OCI-LY3 (cell line): ENCODE measurements at regions not wholly inside any gene's neighbourhood (a gene's known extent, or its start where the extent isn't known, plus 50 kb on each side); places are given as distances from the start of the nearest gene placed in this dataset.
"Not testable (repeated sequence)": the region's sequence is repeated elsewhere in the genome, so short reads cannot be mapped to it uniquely, and the experiment has no call there.

Experiments used
- H2AFZ ChIP-seq: fragments of 200-600, 300-600 bp; shearing (Covaris generic); 2 replicates; pipeline ENCODE4 v1.6.0; 2014; ENCODE audit warnings: antibody characterized with exemption, low read depth, low read length
- H3K27ac ChIP-seq: fragments of 200-600, 300-600 bp; sonication (generic); 2 replicates; pipeline ENCODE4 v1.5.1; 2014; ENCODE audit warnings: mild to moderate bottlenecking, low read length, moderate library complexity, mixed read lengths
- H3K27me3 ChIP-seq: fragments of 200-600, 300-600 bp; sonication (generic); 2 replicates; pipeline ENCODE4 v1.6.1; 2014; ENCODE audit warnings: low read depth, low read length, mixed read lengths
- H3K36me3 ChIP-seq: fragments of 200-600, 300-600 bp; sonication (generic); replicated peaks from 2 replicates; pipeline ENCODE3; 2014; ENCODE audit warnings: low read depth, low read length, mixed read lengths
- H3K4me1 ChIP-seq: fragments of 300-600, 200-600 bp; sonication (generic); 2 replicates; pipeline ENCODE4 v1.6.1; 2014; ENCODE audit warnings: low read length, mixed read lengths
- H3K4me2 ChIP-seq: fragments of 200-600, 300-600 bp; sonication (generic); 2 replicates; pipeline ENCODE4 v1.6.1; 2014; ENCODE audit warnings: low read length, mixed read lengths
- H3K4me3 ChIP-seq: fragments of 300-600, 200-600 bp; sonication (generic); 2 replicates; pipeline ENCODE4 v1.5.1; 2014; ENCODE audit warnings: antibody characterized with exemption, mild to moderate bottlenecking, low read length, moderate library complexity
- H3K79me2 ChIP-seq: fragments of 300-600, 200-600 bp; shearing (Covaris generic); 2 replicates; pipeline ENCODE4 v1.6.1; 2014; ENCODE audit warnings: mild to moderate bottlenecking, low read length, mixed read lengths
- H3K9ac ChIP-seq: fragments of 300-600, 200-600 bp; shearing (Covaris generic); 2 replicates; pipeline ENCODE4 v1.6.0; 2014; ENCODE audit warnings: mild to moderate bottlenecking, low read length, moderate library complexity
- H3K9me3 ChIP-seq: fragments of 200-600, 300-600 bp; shearing (Covaris generic); 2 replicates; pipeline ENCODE4 v1.6.1; 2014; ENCODE audit warnings: low read length, mixed read lengths; ENCODE audit not compliant: insufficient read depth
- H4K20me1 ChIP-seq: fragments of 200-600, 300-600 bp; sonication (generic); 2 replicates; pipeline ENCODE4 v1.6.1; 2016; ENCODE audit warnings: low read length, mixed read lengths; ENCODE audit not compliant: insufficient read depth
- EZH2phosphoT487 ChIP-seq: fragments of 200-600 bp; shearing (Covaris generic); IDR thresholded peaks from 2 replicates; pipeline ENCODE4 v1.6.1; 2018; ENCODE audit warnings: antibody characterized with exemption, mixed run types, low read depth
- TF ChIP-seq, protein P1 (sequence below): fragments of 200-600, 300-600 bp; sonication (generic); IDR thresholded peaks from 2 replicates; pipeline ENCODE4 v1.5.1; 2014; ENCODE audit warnings: antibody characterized with exemption, low read length, low read depth

GRCh38 chr6:153357391-153357790, 226.3 kb upstream of the RGS17 start:
- no peak overlapping the region for H3K27ac ChIP-seq
- no peaks in the 10 kb centered on the region for H3K36me3 ChIP-seq
- H3K4me1 ChIP-seq: no peaks in the 10 kb centered on the region
- H3K9ac ChIP-seq: no peak overlapping the region
- H3K4me2 ChIP-seq: no peak overlapping the region
- H3K27me3 ChIP-seq: no peaks in the 10 kb centered on the region
- H3K79me2 ChIP-seq: no peaks in the 10 kb centered on the region
- H3K4me3 ChIP-seq: no peak overlapping the region
- no peaks in the 10 kb centered on the region for H4K20me1 ChIP-seq
- TF ChIP-seq, protein P1, sequence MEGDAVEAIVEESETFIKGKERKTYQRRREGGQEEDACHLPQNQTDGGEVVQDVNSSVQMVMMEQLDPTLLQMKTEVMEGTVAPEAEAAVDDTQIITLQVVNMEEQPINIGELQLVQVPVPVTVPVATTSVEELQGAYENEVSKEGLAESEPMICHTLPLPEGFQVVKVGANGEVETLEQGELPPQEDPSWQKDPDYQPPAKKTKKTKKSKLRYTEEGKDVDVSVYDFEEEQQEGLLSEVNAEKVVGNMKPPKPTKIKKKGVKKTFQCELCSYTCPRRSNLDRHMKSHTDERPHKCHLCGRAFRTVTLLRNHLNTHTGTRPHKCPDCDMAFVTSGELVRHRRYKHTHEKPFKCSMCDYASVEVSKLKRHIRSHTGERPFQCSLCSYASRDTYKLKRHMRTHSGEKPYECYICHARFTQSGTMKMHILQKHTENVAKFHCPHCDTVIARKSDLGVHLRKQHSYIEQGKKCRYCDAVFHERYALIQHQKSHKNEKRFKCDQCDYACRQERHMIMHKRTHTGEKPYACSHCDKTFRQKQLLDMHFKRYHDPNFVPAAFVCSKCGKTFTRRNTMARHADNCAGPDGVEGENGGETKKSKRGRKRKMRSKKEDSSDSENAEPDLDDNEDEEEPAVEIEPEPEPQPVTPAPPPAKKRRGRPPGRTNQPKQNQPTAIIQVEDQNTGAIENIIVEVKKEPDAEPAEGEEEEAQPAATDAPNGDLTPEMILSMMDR: no peak
- TF ChIP-seq EZH2phosphoT487: no peak
- H3K9me3 ChIP-seq: no peaks in the 10 kb centered on the region
- no peak overlapping the region for H2AFZ ChIP-seq

DNA sequence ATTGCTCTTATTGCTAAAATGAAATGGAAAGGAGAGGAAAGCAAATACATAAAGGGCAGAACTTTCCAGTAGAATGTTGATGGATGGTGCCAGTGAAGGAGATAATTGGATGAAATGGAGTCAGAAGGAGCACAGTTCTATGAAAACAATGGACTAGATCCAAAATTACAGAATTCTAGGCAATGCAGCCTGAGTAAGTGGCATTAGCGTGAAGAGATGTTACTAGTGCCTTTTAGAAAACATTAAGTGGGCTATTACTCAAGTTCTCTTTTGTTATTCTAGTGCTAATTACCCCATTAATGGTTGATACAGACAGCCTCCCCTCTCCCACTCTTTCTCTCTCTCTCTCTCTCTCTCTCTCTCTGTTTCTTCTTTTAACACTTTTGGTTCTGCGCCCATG, 209.5 kb upstream of the RGS17 start:
- no peaks in the 10 kb centered on the region for H3K79me2 ChIP-seq
- H3K9ac ChIP-seq: no peak overlapping the region
- no peaks in the 10 kb centered on the region for H4K20me1 ChIP-seq
- H3K36me3 ChIP-seq: no peaks in the 10 kb centered on the region
- H3K27me3 ChIP-seq: no peaks in the 10 kb centered on the region
- no peak for TF ChIP-seq EZH2phosphoT487
- TF ChIP-seq, protein P1: no peak
- no peak overlapping the region for H3K4me2 ChIP-seq
- no peak overlapping the region for H2AFZ ChIP-seq
- no peak overlapping the region for H3K27ac ChIP-seq
- no peaks in the 10 kb centered on the region for H3K9me3 ChIP-seq
- H3K4me3 ChIP-seq: no peak overlapping the region
- no peaks in the 10 kb centered on the region for H3K4me1 ChIP-seq

- Histone ChIP-seq H4K20me1 (no peaks in the 10 kb centered on the region), H3K9ac (no peak overlapping the region), H3K27me3 (no peaks in the 10 kb centered on the region), H3K4me1 (no peaks in the 10 kb centered on the region), H3K4me2 (no peak overlapping the region), H3K36me3 (no peaks in the 10 kb centered on the region), H3K27ac (no peak overlapping the region), H3K9me3 (no peaks in the 10 kb centered on the region), H2AFZ (no peak overlapping the region), H3K4me3 (no peak overlapping the region), H3K79me2 (no peaks in the 10 kb centered on the region)
- TF ChIP-seq, protein P1: no peak
- no peak for TF ChIP-seq EZH2phosphoT487
Observed at GRCh38 chr6:153334121-153334520, 203.0 kb upstream of the RGS17 start.

GRCh38 chr6:153331221-153331620, 200.1 kb upstream of the RGS17 start:
- H3K9ac ChIP-seq, H3K27me3 ChIP-seq, H2AFZ ChIP-seq, H3K9me3 ChIP-seq, H3K4me2 ChIP-seq, H4K20me1 ChIP-seq, H3K79me2 ChIP-seq, H3K4me1 ChIP-seq, H3K36me3 ChIP-seq, H3K4me3 ChIP-seq, H3K27ac ChIP-seq: not testable (repeated sequence)

DNA sequence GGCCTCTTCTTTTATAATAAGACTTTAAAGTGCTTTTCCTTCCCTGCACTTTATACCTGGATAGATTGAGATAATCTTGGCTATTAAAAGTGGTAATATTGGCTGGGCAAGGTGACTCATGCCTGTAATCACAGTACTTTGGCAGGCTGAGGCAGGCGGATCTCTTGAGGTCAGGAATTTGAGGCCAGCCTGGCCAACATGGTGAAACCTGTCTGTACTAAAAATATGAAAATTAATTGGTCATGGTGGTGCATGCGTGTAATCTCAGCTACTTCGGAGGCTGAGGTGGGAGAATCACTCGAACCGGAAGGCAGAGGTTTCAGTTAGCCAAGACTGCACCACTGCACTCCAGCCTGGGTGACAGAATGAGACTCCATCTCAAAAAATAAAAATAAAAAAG, 197.1 kb upstream of the RGS17 start:
- Histone ChIP-seq H3K4me2 (no peak overlapping the region), H4K20me1 (no peaks in the 10 kb centered on the region), H3K9me3 (no peaks in the 10 kb centered on the region), H3K36me3 (no peaks in the 10 kb centered on the region), H3K27ac (no peak overlapping the region), H2AFZ (no peak overlapping the region), H3K4me3 (no peak overlapping the region), H3K9ac (no peak overlapping the region), H3K27me3 (no peaks in the 10 kb centered on the region), H3K4me1 (no peaks in the 10 kb centered on the region), H3K79me2 (no peaks in the 10 kb centered on the region)
- no peak for TF ChIP-seq EZH2phosphoT487
- TF ChIP-seq, protein P1: no peak
